ENCODE measurements at regions not wholly inside any gene's neighbourhood (a gene's known extent, or its start where the extent isn't known, plus 50 kb on each side); places are given as distances from the start of the nearest gene placed in this dataset.
"Not testable (repeated sequence)": the region's sequence is repeated elsewhere in the genome, so short reads cannot be mapped to it uniquely, and the experiment has no call there.

DNA sequence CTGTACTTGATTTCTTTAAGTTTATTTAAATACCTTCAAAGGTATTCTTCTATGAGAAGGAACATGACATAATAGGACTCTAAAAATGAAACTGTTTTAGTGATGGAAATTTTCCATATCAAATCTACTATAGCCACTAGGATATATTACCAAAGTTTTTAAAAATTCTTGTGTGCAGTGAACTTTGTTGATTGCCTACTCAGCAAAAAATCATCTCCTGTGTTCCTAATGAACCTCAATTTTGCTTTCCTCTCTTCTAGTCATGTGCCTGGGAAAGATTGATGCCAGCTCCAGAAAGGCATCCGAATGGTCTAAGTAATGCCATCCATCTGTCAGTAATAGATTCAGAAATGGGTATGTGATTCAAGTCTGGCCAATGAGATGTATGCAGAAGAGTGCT is 111.1 kb downstream of the ANXA3 start:
- no TSS peak for BruUV-seq (replicated peaks)
- no peak overlapping the region for H2AFZ ChIP-seq (ENCODE audit: low read length)
- TF ChIP-seq MAFF (IDR thresholded peaks at IDR 0.05; ENCODE audit: low read depth, low read length) (peak; percentile 95), MAFK (conservative IDR thresholded peaks at IDR 0.05 in 1 of 2, IDR thresholded peaks at IDR 0.05 in 1 of 2; ENCODE audit: low read length in 2 of 2) (peak; percentile 92 to 97), E2F5 (CRISPR knock-in tag; conservative IDR thresholded peaks at IDR 0.05) (no peak)
- DNase-seq (ENCODE audit: low spot score), result no peak
- no peaks in the 10 kb centered on the region for H3K27me3 ChIP-seq (ENCODE audit: control insufficient read depth in 1 of 2, insufficient read depth in 2 of 2, low read length in 2 of 2)
- WGBS (ENCODE audit: low lambda C conversion rate), result 100% methylated on average over 1 of the region's 1 CpG
- no peaks in the 10 kb centered on the region for H3K36me3 ChIP-seq (replicated peaks in 1 of 2; ENCODE audit: control insufficient read depth in 1 of 2, insufficient read depth in 2 of 2, low read length in 2 of 2)
- CTCF ChIA-PET (ENCODE audit: low intra/inter-chr PET ratio, low total read pairs), result no interaction called here
- no peak for FAIRE-seq
- no peaks in the 10 kb centered on the region for H3K9me3 ChIP-seq (ENCODE audit: low read length)
- no peak overlapping the region for H3K27ac ChIP-seq (ENCODE audit: extremely low read length, insufficient read depth, low read length)
- intact Hi-C loops (cut with micrococcal nuclease; ENCODE audit: unreplicated experiment), result loop anchor here (5.0 kb wide), 1 partner anchor 115 kb away; the partner anchor contains the start of gene BMP2K
- in situ Hi-C loops (cut with HindIII; ENCODE audit: extremely low pct_ligation_motif_present, low pct_unique_long_range_greater_than_20kb), result no loop called here
- H4K20me1 ChIP-seq (ENCODE audit: insufficient read depth, low read length), result no peaks in the 10 kb centered on the region
- no peak overlapping the region for H3K4me3 ChIP-seq (replicated peaks in 1 of 3; ENCODE audit: insufficient read depth in 1 of 3, low read depth in 2 of 3, low read length in 3 of 3)
- no peak for ATAC-seq
- no peak overlapping the region; the same call in 1 of the 2 replicates for H3K4me2 ChIP-seq (ENCODE audit: low read depth, low read length)
- H3K9ac ChIP-seq (ENCODE audit: insufficient read depth, low read depth, low read length), result no peak overlapping the region
- POLR2A ChIA-PET, result interaction anchor here (1.3 kb wide), 1 partner anchor 112 kb away, joined by 4 read pairs; no protein-coding TSS in a partner anchor
- no peaks in the 10 kb centered on the region for H3K79me2 ChIP-seq (ENCODE audit: insufficient read depth, low read length)
- peaks cover 29% of the 10 kb centered on the region for H3K4me1 ChIP-seq (ENCODE audit: insufficient read depth, low read length)

DNA sequence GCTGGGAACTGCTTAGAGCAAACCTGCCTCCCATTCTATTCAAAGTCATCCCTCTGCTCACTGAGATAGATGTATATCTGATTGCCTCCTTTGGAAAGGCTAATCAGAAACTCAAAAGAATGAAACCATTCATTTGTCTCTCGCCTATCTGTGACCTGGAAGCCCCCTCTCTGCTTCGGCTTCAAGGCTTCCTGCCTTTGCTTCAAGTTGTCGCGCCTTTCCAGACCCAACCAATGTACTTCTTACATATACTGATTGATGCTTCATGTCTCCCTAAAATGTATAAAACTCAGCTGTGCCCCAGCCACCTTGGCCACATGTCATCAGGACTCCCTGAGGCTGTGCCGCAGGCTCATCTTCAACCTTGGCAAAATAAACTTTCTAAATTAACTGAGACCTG is 111.9 kb upstream of the BMP2K start:
- H3K9ac ChIP-seq (ENCODE audit: insufficient read depth, low read depth, low read length); H4K20me1 ChIP-seq (ENCODE audit: insufficient read depth, low read length); H3K4me2 ChIP-seq (ENCODE audit: low read depth, low read length); CTCF ChIA-PET (ENCODE audit: low intra/inter-chr PET ratio, low total read pairs); ATAC-seq; BruUV-seq (replicated peaks); H3K4me3 ChIP-seq (replicated peaks in 1 of 3; ENCODE audit: insufficient read depth in 1 of 3, low read depth in 2 of 3, low read length in 3 of 3); in situ Hi-C loops (cut with HindIII; ENCODE audit: extremely low pct_ligation_motif_present, low pct_unique_long_range_greater_than_20kb); DNase-seq (ENCODE audit: low spot score); H3K79me2 ChIP-seq (ENCODE audit: insufficient read depth, low read length); POLR2A ChIA-PET; H3K27me3 ChIP-seq (ENCODE audit: control insufficient read depth in 1 of 2, insufficient read depth in 2 of 2, low read length in 2 of 2); H3K27ac ChIP-seq (ENCODE audit: extremely low read length, insufficient read depth, low read length); H2AFZ ChIP-seq (ENCODE audit: low read length); FAIRE-seq; H3K9me3 ChIP-seq (ENCODE audit: low read length); H3K36me3 ChIP-seq (replicated peaks in 1 of 2; ENCODE audit: control insufficient read depth in 1 of 2, insufficient read depth in 2 of 2, low read length in 2 of 2): not testable (repeated sequence)
- 66% methylated on average over 5 of the region's 5 CpGs for WGBS (ENCODE audit: low lambda C conversion rate)
- intact Hi-C loops (cut with micrococcal nuclease; ENCODE audit: unreplicated experiment), result loop anchor here (5.0 kb wide), 1 partner anchor 113 kb away; the partner anchor contains the start of gene BMP2K
- H3K4me1 ChIP-seq (ENCODE audit: insufficient read depth, low read length), result peaks cover 29% of the 10 kb centered on the region

Measured in HepG2 (cell line).